ENCODE measurements at regions not wholly inside any gene's neighbourhood (a gene's known extent, or its start where the extent isn't known, plus 50 kb on each side); places are given as distances from the start of the nearest gene placed in this dataset.

DNA sequence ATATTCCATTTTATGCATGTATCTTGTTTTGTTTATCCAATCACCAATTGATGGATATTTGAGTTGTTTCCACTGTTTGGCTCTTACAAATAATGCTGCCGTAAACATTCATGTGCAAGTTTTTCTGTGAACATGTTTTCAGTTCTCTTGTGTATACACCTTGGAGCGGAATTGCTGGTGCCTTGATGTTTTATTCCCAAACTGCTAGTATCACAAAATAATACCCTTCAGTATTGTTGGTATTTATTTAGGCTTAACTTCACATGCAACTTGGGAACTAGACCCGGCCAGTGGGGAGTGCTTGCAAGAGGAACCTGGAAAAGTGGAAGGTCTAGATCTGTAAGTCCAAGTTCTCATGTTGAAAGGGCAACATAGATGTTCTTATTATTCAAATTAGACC, 115.9 kb downstream of the CRYAA start (continued):
- TF ChIP-seq KDM4A (IDR thresholded peaks at IDR 0.05; ENCODE audit: low read depth, low read length, severe bottlenecking) (no peak), ZNF274 (IDR thresholded peaks at IDR 0.05; ENCODE audit: borderline replicate concordance, extremely low read depth, low read length) (no peak), JUND (IDR thresholded peaks at IDR 0.05; ENCODE audit: low read length) (no peak), RBBP5 (IDR thresholded peaks at IDR 0.05; ENCODE audit: borderline replicate concordance, low read depth, low read length) (no peak)

All from H1 (cell line).